Naive thymus-derived CD4-positive, alpha-beta T cell (primary cell): ENCODE measurements at regions not wholly inside any gene's neighbourhood (a gene's known extent, or its start where the extent isn't known, plus 50 kb on each side); places are given as distances from the start of the nearest gene placed in this dataset.

Experiments used
- ATAC-seq: fragments of 150-1000 bp; cut with Tn5 transposase; 2 replicates; pipeline ENCODE4 v1.10.0; 2021; ENCODE audit warnings: mild to moderate bottlenecking, moderate library complexity
- CTCF ChIA-PET: fragments of 350-600 bp; sonication (Branson Sonifier 250); formaldehyde crosslinking; loops from one replicate; lab custom pipeline; 2021; ENCODE audit warnings: antibody characterized with exemption; lab: Charles Lee
- POLR2A ChIA-PET: fragments of 350-600 bp; sonication (Branson Sonifier 250); formaldehyde crosslinking; loops from one replicate; lab custom pipeline; 2021; ENCODE audit warnings: antibody characterized with exemption, inconsistent platforms; lab: Charles Lee
- DNase-seq, 9 donors: peaks; one replicate each; pipeline versions ENCODE4 v3.0.0 to v3.0.0-alpha.2; 2020 to 2022; ENCODE audit warnings: mixed read lengths in 1 of 9
- H3K27ac ChIP-seq: one replicate; pipeline ENCODE4 v1.7.0; 2013; ENCODE audit warnings: mild to moderate bottlenecking, low read depth, low read length, moderate library complexity
- H3K27me3 ChIP-seq, 2 donors: one replicate each; pipeline ENCODE4 v1.7.0; 2013; ENCODE audit warnings: low read length in 2 of 2, mild to moderate bottlenecking in 2 of 2, moderate library complexity in 2 of 2; ENCODE audit not compliant: control insufficient read depth in 2 of 2, insufficient read depth in 2 of 2
- H3K36me3 ChIP-seq, 3 experiments: 1 replicate in 2 of 3; 2 replicates in 1 of 3; pipeline ENCODE4 v1.7.0; 2013; ENCODE audit warnings: low read length in 3 of 3, mild to moderate bottlenecking in 3 of 3, moderate library complexity in 1 of 3; ENCODE audit not compliant: insufficient read depth in 3 of 3, control insufficient read depth in 2 of 3
- H3K4me1 ChIP-seq, 2 donors: one replicate each; pipeline ENCODE4 v1.7.0; 2013; ENCODE audit warnings: low read length in 2 of 2, mild to moderate bottlenecking in 2 of 2, moderate library complexity in 1 of 2; ENCODE audit not compliant: control insufficient read depth in 2 of 2, insufficient read depth in 2 of 2
- H3K4me3 ChIP-seq: 2 replicates; pipeline ENCODE4 v1.7.0; 2013; ENCODE audit warnings: mild to moderate bottlenecking, low read length
- H3K9me3 ChIP-seq, 3 experiments: 1 replicate in 2 of 3; 2 replicates in 1 of 3; pipeline ENCODE4 v1.7.0; 2013; ENCODE audit warnings: low read length in 3 of 3; ENCODE audit not compliant: control insufficient read depth in 2 of 3
- H3K27ac Mint-ChIP-seq, 9 donors: one replicate each; pipeline ENCODE4 v1.8.0; 2020 to 2022; ENCODE audit warnings: mixed read lengths in 9 of 9, mild to moderate bottlenecking in 8 of 9, moderate library complexity in 5 of 9, inconsistent platforms in 2 of 9
- H3K27me3 Mint-ChIP-seq, 5 donors: one replicate each; pipeline ENCODE4 v1.8.0; 2021 to 2022; ENCODE audit warnings: mixed read lengths in 5 of 5, mild to moderate bottlenecking in 1 of 5
- H3K36me3 Mint-ChIP-seq, 5 donors: one replicate each; pipeline ENCODE4 v1.8.0; 2020 to 2022; ENCODE audit warnings: mixed read lengths in 5 of 5, mild to moderate bottlenecking in 3 of 5, inconsistent platforms in 1 of 5
- H3K4me1 Mint-ChIP-seq, 7 donors: one replicate each; pipeline ENCODE4 v1.8.0; 2020 to 2022; ENCODE audit warnings: mixed read lengths in 7 of 7, mild to moderate bottlenecking in 3 of 7, inconsistent platforms in 1 of 7
- H3K4me3 Mint-ChIP-seq, 10 donors: one replicate each; pipeline ENCODE4 v1.8.0; 2020 to 2022; ENCODE audit warnings: mild to moderate bottlenecking in 10 of 10, mixed read lengths in 10 of 10, moderate library complexity in 6 of 10, inconsistent platforms in 2 of 10
- H3K9me3 Mint-ChIP-seq, 11 donors: one replicate each; pipeline ENCODE4 v1.8.0; 2020 to 2022; ENCODE audit warnings: mixed read lengths in 11 of 11, mild to moderate bottlenecking in 4 of 11, inconsistent platforms in 1 of 11, moderate library complexity in 1 of 11
- intact Hi-C, 2 donors: fragments of 100-400 bp; cut with micrococcal nuclease; formaldehyde crosslinking; loops; one replicate each; pipeline ENCODE4 v1.15.1; 2023

DNA sequence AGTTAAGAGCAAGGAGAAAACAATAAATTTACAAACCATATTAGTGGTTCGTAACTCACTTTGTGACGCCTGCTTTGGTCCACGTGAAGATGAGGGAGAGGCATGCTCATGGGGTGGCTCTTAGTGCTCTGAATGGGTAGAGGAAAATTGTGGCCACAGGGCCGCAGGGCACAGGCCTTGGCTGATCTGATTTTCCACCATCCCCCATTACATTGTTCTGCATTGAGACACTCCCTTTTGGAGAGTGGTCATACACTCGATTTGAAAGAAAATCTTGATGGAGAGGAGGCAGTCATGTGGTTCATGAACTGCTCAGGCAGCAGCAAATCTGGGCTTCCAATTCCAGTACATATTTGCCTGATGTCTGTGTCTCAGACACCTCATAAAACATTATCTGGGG lies 815.2 kb downstream of the UQCRFS1 start:
- no peaks in the 10 kb centered on the region for H3K9me3 ChIP-seq

DNA sequence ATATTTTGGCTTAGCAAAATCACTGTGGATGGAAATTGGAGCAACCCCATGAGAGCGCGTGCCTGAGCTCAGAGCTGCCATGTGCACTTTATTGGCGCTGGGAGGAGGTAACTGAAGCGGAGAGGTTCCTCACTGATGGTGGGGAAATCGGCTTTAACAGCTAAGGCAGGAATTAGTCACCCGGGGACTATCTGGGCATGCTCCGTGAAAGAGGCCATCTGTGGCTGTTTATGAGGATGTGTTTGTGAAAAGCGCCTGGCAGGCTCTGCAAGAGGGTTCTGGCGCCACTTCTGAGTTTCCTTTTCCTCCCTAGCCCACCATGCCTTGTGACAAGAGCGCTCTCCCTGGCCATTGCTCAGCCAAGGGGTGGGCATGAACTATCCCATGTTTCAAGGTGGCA lies 815.6 kb downstream of the UQCRFS1 start:
- CTCF ChIA-PET: no interaction called here
- POLR2A ChIA-PET: no interaction called here
- Histone ChIP-seq H3K9me3 (no peaks in the 10 kb centered on the region), H3K36me3 (no peaks in the 10 kb centered on the region), H3K4me3 (no peak overlapping the region), H3K4me1 (no peaks in the 10 kb centered on the region), H3K27me3 (no peaks in the 10 kb centered on the region), H3K27ac (no peak overlapping the region)
- peaks cover 0 to 10% (median 0%) of the 10 kb centered on the region in 5 donors for H3K36me3 Mint-ChIP-seq
- H3K4me1 Mint-ChIP-seq: peaks cover 6 to 50% (median 9%) of the 10 kb centered on the region in 7 donors
- no peak overlapping the region for H3K4me3 Mint-ChIP-seq
- no peak overlapping the region for H3K27ac Mint-ChIP-seq
- peaks cover 0 to 8% (median 0%) of the 10 kb centered on the region in 5 donors for H3K27me3 Mint-ChIP-seq
- no peak for DNase-seq
- H3K9me3 Mint-ChIP-seq: peaks cover 0 to 22% (median 4%) of the 10 kb centered on the region in 11 donors
- ATAC-seq: no peak
- intact Hi-C loops: no loop called here

More for the DNA sequence above, 815.2 kb downstream of the UQCRFS1 start:
- Mint-ChIP-seq H3K4me3 (no peak overlapping the region), H3K4me1 (peaks cover 6 to 49% (median 9%) of the 10 kb centered on the region in 7 donors), H3K27me3 (peaks cover 0 to 8% (median 0%) of the 10 kb centered on the region in 5 donors), H3K9me3 (peaks cover 0 to 22% (median 4%) of the 10 kb centered on the region in 11 donors), H3K27ac (no peak overlapping the region), H3K36me3 (peaks cover 0 to 10% (median 0%) of the 10 kb centered on the region in 5 donors)
- Histone ChIP-seq H3K27ac (no peak overlapping the region), H3K27me3 (no peaks in the 10 kb centered on the region), H3K4me1 (no peaks in the 10 kb centered on the region), H3K4me3 (no peak overlapping the region), H3K36me3 (no peaks in the 10 kb centered on the region)
- DNase-seq: no peak
- intact Hi-C loops: no loop called here
- ChIA-PET POLR2A (no interaction called here), CTCF (no interaction called here)
- no peak for ATAC-seq

DNA sequence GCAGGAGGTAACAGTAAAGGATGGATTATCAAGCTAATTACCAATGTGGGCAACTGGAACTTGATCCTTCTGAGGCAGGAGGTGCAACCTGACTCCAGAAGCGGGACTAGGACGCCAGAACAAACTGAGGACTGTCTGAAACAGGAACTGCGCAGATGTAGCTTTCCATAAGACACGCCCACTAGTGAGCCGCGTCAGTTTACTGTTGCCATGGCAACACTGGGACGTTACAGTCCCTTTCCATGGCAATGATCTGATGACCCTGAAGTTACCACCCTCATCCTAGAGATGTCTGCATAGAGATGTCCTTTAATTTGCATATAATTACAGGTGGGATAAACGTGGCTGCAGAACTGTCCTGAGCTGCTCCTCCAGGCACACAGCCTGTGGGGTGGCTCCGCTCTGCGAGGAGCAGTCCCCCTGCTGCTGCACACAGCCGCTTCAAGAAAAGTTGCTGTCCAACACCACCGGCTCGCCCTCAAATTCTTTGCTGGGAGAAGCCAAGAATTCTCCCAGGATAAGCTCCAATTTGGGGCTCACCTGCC lies 816.6 kb downstream of the UQCRFS1 start:
- Histone ChIP-seq H3K4me3 (no peak overlapping the region), H3K4me1 (no peaks in the 10 kb centered on the region), H3K36me3 (no peaks in the 10 kb centered on the region), H3K27ac (no peak overlapping the region), H3K9me3 (no peaks in the 10 kb centered on the region), H3K27me3 (no peaks in the 10 kb centered on the region)
- DNase-seq (no peak), ATAC-seq (no peak)
- Mint-ChIP-seq H3K36me3 (peaks cover 0 to 13% (median 0%) of the 10 kb centered on the region in 5 donors), H3K4me1 (peaks cover 6 to 47% (median 9%) of the 10 kb centered on the region in 7 donors), H3K27me3 (peaks cover 0 to 8% (median 0%) of the 10 kb centered on the region in 5 donors), H3K4me3 (no peak overlapping the region), H3K9me3 (peaks cover 0 to 22% (median 4%) of the 10 kb centered on the region in 11 donors), H3K27ac (peak overlapping the region in 3 of 9 donors; percentile 33 to 87 (median 67))
- intact Hi-C loops: no loop called here
- CTCF ChIA-PET: interaction anchor here (0.6 kb wide), 1 partner anchor 97 kb away, joined by 6 read pairs; no protein-coding TSS in a partner anchor
- POLR2A ChIA-PET: no interaction called here

DNA sequence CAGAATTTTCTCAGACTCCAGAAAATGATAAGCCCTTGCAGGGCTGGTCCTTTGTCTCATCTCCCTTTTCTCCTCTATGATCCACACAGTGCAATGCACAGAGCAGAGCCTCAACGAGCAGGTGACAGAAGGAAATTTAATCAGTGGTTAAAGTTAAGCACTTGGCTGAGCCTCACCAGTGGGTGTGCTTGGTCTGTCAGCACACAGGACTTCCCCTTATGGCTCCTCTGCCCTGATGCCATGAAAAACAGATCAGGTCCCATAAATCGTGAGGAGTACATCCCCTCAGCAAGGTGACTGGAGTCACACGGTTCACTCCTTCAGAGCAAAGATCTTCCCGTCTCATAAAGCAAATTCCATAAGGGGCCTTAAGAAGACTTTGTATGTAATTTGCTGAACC lies 818.2 kb downstream of the UQCRFS1 start:
- peaks cover 0 to 21% (median 7%) of the 10 kb centered on the region in 11 donors for H3K9me3 Mint-ChIP-seq
- peak overlapping the region in 5 of 9 donors; percentile 24 to 89 (median 67) for H3K27ac Mint-ChIP-seq
- no peak overlapping the region for H3K4me3 ChIP-seq
- no peaks in the 10 kb centered on the region for H3K36me3 ChIP-seq
- no peak for DNase-seq
- H3K4me1 Mint-ChIP-seq: peaks cover 6 to 52% (median 9%) of the 10 kb centered on the region in 7 donors
- intact Hi-C loops: loop anchor here in 1 of 2 donors (5.0 kb wide), 1 partner anchor 238 kb away; no protein-coding TSS in a partner anchor
- ATAC-seq: no peak
- no peaks in the 10 kb centered on the region for H3K27me3 ChIP-seq
- H3K27ac ChIP-seq: no peak overlapping the region
- H3K27me3 Mint-ChIP-seq: peaks cover 0 to 4% (median 0%) of the 10 kb centered on the region in 5 donors
- no peaks in the 10 kb centered on the region for H3K4me1 ChIP-seq
- POLR2A ChIA-PET: no interaction called here
- H3K9me3 ChIP-seq: no peaks in the 10 kb centered on the region
- H3K36me3 Mint-ChIP-seq: peaks cover 0 to 15% (median 0%) of the 10 kb centered on the region in 5 donors
- CTCF ChIA-PET: no interaction called here
- H3K4me3 Mint-ChIP-seq: peak overlapping the region in 1 of 10 donors; percentile 49

DNA sequence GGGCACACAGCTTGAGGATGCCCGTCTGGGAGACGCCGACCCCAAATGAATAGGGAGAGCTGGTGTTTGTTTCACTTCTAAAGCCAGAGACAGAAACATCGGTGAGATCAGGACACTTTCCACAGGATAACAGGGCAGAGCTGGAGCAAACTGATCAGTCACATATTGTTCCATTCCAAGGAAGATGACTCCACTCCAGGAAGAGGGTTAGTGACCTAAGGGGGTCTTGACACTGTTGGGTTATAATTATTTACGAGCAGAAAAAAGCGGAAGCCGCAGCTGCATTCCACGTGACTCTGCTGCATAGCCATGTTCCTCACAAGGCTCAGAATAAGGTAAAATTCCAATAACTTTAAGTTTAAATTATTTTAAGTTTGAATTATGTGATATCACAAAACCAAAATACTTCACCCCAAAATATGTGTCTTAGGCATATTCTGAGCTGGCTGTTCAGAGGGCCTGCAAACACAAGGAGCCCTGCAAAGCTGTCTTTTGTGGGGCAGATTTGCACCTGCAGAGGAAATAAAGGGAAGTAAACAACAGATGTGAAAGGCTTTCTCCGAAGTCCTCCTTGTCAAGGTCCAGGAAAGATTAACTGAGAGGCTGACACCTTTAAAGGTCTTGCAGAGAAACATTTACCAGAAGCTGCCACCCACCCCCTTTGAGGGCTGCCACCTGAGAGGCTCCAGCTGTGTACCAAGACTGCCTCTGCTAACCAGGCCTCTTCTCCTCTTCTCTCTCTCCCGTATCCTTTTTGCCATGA lies 819.2 kb downstream of the UQCRFS1 start:
- ChIA-PET CTCF (no interaction called here), POLR2A (no interaction called here)
- peaks cover 0 to 16% (median 0%) of the 10 kb centered on the region in 5 donors for H3K36me3 Mint-ChIP-seq
- Histone ChIP-seq H3K27ac (no peak overlapping the region), H3K27me3 (no peaks in the 10 kb centered on the region), H3K36me3 (no peaks in the 10 kb centered on the region), H3K4me1 (no peaks in the 10 kb centered on the region), H3K9me3 (no peaks in the 10 kb centered on the region), H3K4me3 (no peak overlapping the region)
- H3K9me3 Mint-ChIP-seq: peaks cover 0 to 13% (median 4%) of the 10 kb centered on the region in 11 donors
- H3K4me1 Mint-ChIP-seq: peaks cover 6 to 60% (median 9%) of the 10 kb centered on the region in 7 donors
- DNase-seq: no peak
- peak overlapping the region in 3 of 9 donors; percentile 67 to 89 (median 87) for H3K27ac Mint-ChIP-seq
- no peaks in the 10 kb centered on the region for H3K27me3 Mint-ChIP-seq
- ATAC-seq: peak; percentile 20
- intact Hi-C loops: loop anchor here in 1 of 2 donors (5.0 kb wide), 1 partner anchor 239 kb away; no protein-coding TSS in a partner anchor
- peak overlapping the region in 7 of 10 donors; percentile 12 to 79 (median 42) for H3K4me3 Mint-ChIP-seq

DNA sequence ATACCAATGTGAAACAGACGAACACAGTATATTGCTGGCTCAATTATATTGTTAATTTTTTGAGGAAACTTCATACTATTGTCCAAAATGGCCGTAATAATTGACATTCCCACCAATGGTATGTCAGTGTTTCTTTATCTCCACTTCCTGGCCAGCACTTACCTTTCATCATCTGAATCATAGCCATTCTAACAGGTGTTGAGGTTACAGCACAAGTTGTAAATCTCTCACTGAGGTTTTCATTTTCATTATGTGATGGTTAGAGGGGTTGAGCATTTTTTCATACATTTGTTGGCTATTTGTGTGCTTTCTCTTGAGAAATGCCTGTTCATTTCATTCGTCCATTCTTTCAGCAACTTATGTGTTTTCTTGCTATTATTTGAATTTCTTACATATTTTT lies 824.0 kb downstream of the UQCRFS1 start:
- H3K9me3 Mint-ChIP-seq: peaks cover 5 to 17% (median 8%) of the 10 kb centered on the region in 11 donors
- peak overlapping the region in 1 of 10 donors; percentile 24 for H3K4me3 Mint-ChIP-seq
- peaks cover 0 to 64% (median 8%) of the 10 kb centered on the region in 7 donors for H3K4me1 Mint-ChIP-seq
- no peak for ATAC-seq
- H3K36me3 ChIP-seq: no peaks in the 10 kb centered on the region
- H3K27ac Mint-ChIP-seq: peak overlapping the region in 3 of 9 donors; percentile 1 to 85 (median 31)
- intact Hi-C loops: loop anchor here in 1 of 2 donors (5.0 kb wide), 1 partner anchor 78 kb away; no protein-coding TSS in a partner anchor
- H3K27ac ChIP-seq: no peak overlapping the region
- no peaks in the 10 kb centered on the region for H3K9me3 ChIP-seq
- no peaks in the 10 kb centered on the region for H3K27me3 ChIP-seq
- CTCF ChIA-PET: no interaction called here
- no peaks in the 10 kb centered on the region for H3K27me3 Mint-ChIP-seq
- H3K4me1 ChIP-seq: no peaks in the 10 kb centered on the region
- DNase-seq: no peak
- peaks cover 0 to 40% (median 0%) of the 10 kb centered on the region in 5 donors for H3K36me3 Mint-ChIP-seq
- no peak overlapping the region for H3K4me3 ChIP-seq
- POLR2A ChIA-PET: no interaction called here
